Activated gamma-delta T cell (primary cell): ENCODE measurements at regions not wholly inside any gene's neighbourhood (a gene's known extent, or its start where the extent isn't known, plus 50 kb on each side); places are given as distances from the start of the nearest gene placed in this dataset.

ENCODE experiments used
- DNase-seq: peaks from one replicate; lab custom pipeline; 2025; lab: John Stamatoyannopoulos, UW

DNA sequence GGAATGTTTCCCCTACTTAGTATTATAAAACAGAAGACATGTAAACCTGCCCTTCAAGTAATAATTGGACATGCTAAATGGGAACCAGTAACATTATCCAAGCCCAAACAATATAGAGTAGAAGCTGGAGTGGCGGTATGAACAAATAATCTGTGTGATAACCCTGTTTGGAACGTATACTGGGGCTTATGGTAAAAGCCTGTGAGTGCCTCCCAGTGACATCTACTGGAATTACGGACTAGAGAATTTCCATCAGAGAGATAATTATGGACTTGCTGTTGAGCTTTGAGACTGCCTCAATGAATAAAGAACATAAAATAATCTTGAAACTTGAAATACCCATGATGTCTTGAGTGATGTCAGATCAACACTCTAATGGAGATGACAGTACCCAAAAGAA, 406.3 kb upstream of the GRIA3 start:
- no peak for DNase-seq

GRCh38 chrX:122783918-122784317, 400.2 kb upstream of the GRIA3 start:
- DNase-seq: no peak

- DNase-seq: no peak
These were observed 396.8 kb upstream of the GRIA3 start for GRCh38 chrX:122787231-122787630.

GRCh38 chrX:122788216-122788615, 395.9 kb upstream of the GRIA3 start:
- no peak for DNase-seq

- no peak for DNase-seq
These were observed 393.5 kb upstream of the GRIA3 start for GRCh38 chrX:122790376-122791095.

- no peak for DNase-seq
These were observed 370.2 kb upstream of the GRIA3 start for GRCh38 chrX:122813876-122814275.

DNA sequence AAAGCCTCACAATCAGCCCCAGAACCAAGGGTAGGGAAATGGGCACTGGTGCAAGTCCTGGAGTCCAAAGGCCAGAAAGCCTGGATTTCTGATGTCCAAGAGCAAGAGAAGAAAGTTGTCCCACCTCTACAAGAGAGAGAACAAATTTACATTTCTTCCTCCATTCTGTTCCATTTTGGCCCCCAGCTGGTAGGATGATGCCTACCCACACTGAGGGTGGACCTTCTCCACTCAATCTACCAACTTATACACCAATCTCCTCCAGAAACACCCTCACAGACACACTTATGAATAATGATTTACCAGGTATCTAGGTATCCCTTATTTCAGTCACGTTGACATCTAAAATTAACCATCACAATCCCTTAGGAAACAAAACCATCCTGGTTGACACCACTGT, 367.8 kb upstream of the GRIA3 start:
- DNase-seq: no peak

DNA sequence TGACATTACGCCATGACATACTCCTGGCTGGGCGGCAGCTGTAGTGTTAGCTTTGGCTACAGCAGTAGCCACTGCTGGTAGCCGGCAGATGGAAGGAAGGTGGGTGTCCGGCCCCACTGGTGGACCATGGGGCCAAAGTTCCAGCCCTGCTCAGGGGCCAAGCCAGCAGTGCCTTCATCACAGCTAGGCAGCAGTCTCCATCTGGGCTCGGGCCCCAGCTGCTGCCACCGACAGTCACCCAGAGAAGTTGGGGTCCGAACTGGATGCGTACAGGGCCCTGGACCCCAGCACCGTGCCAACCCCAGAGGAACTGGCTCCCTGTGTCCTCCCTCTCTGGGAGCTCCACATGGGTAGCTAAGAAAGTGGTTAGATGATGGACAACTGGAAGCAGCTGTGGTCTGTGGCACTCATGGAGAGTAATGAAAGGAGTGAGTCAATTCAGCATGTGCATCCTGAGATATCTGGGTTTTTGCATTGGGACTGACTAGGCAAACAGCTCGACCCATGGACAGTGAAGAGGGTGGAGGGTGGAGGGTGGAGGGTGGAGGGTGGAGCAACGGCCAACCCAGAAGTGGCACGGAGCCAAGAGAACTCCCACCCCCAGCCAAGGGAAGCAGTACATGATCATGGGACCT, 366.6 kb upstream of the GRIA3 start:
- DNase-seq: peak; percentile 1

- no peak for DNase-seq
These were observed 366.0 kb upstream of the GRIA3 start for GRCh38 chrX:122818068-122818467.

DNA sequence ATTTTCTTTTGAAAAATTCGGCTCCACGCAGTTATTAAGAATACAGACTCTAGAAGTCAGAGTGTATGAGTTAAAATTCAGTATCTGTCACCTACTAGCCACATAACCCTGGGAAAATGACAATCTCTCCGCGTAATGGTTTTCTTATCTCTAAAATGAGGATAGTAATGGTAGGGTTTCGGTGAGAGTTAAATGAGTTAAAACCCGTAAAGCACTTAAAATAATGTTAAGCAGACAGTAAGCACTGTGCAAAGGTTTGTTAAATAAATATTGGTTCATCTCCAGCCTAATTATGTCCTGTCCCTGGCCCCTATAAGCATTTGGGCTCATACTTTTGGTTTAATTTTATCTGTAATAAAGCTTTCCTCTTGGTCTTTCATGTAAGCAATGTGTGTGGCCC, 350.8 kb upstream of the GRIA3 start:
- DNase-seq: no peak

GRCh38 chrX:122835886-122836285, 348.2 kb upstream of the GRIA3 start:
- no peak for DNase-seq

- DNase-seq: no peak
These were observed 333.8 kb upstream of the GRIA3 start for GRCh38 chrX:122850326-122850725.

- DNase-seq: no peak
These were observed 327.9 kb upstream of the GRIA3 start for GRCh38 chrX:122856205-122856604.

- no peak for DNase-seq
These were observed 326.3 kb upstream of the GRIA3 start for GRCh38 chrX:122857734-122858133.

GRCh38 chrX:122863067-122863466, 321.0 kb upstream of the GRIA3 start:
- no peak for DNase-seq

DNA sequence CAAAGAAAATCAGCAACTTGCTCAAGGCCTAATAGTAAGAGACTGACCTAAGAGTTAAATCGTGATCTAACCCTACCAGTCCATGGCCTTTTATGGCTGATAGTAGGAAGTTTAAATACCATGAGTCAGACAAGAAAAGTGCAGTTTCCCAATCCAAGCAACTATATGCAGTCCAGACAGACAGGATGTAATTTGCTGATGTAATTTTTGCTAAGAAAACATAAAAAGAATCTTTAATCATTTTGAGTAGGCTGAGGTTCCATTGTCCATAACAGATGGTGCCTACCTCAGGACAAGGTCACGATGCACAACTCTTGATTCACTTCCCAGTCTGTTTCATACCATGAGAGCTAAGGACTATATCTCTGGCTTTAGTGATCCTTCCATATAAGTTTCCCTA, 317.5 kb upstream of the GRIA3 start:
- no peak for DNase-seq

- DNase-seq: no peak
These were observed 315.4 kb upstream of the GRIA3 start for GRCh38 chrX:122868631-122869030.

- no peak for DNase-seq
These were observed 314.9 kb upstream of the GRIA3 start for GRCh38 chrX:122869171-122869570.

DNA sequence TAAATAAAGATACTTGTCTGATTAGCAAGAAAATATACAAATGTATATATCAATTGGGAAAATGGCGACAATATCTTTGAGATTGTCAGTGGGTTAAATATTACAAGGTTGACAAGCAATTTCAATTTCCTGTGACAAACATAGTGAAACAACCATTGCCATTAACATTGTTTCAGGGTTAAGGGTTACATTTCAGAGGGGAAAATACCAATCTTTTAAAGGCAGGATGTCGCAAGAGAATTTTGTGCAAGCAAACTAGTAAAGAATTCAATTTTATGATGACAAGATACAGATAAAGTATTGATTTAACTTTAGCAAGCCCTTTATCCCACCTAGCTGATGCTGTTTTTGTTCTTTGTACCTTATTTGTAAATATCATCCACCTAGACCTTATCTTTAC, 305.8 kb upstream of the GRIA3 start:
- DNase-seq: no peak

GRCh38 chrX:122880952-122881351, 303.1 kb upstream of the GRIA3 start:
- no peak for DNase-seq

- DNase-seq: no peak
These were observed 293.3 kb upstream of the GRIA3 start for GRCh38 chrX:122890729-122891128.

DNA sequence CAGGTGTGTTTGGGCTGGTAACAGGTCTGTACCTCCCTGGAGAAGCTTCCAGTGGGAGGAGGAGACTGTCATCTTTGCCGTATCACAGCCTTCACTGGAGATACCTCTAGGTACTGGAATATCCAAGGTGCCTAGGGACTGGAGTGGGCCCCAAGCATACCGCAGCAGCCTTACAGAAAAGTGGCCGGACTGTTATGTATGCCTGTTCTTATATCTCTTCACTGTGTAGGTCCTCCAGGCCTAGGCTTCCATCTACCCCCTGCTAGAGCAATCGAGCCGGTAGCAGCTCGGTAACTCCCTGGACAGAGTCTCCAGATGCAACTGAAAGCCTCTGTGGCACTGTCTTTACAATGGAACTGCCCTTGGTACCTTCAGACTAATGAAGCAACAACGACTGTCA, 277.4 kb upstream of the GRIA3 start:
- DNase-seq: no peak

DNA sequence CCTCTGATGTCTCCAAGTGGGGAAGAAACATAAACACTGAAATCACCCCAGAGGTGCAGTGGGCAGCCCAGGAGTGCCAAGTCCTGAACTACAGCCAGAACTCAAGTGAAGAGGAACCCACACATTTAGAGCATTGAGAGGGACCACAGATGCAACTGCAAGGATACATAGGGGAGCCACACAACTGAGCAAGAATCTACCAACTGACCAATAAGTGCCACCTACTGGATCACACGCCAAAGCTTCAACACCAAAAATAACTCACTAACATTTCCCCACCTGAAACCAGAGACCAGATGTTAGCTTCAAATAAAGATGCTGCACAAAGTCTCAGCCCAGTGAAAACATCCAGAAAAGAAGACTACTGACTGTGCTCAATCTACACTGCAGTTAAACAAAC, 276.7 kb upstream of the GRIA3 start:
- no peak for DNase-seq

GRCh38 chrX:122910697-122911096, 273.4 kb upstream of the GRIA3 start:
- DNase-seq: no peak
